Loucy (cell line): ENCODE measurements at regions not wholly inside any gene's neighbourhood (a gene's known extent, or its start where the extent isn't known, plus 50 kb on each side); places are given as distances from the start of the nearest gene placed in this dataset.

Source experiments
- H2AFZ ChIP-seq: fragments of 200-600 bp; sonication (generic); 2 replicates; pipeline ENCODE4 v1.6.0; 2016; ENCODE audit warnings: antibody characterized with exemption, mild to moderate bottlenecking, low read length, moderate library complexity
- H3F3A ChIP-seq: fragments of 200-600 bp; 2 replicates; pipeline ENCODE4 v1.6.0; 2016; ENCODE audit warnings: antibody characterized with exemption, low read depth, mild to moderate bottlenecking
- H3K27me3 ChIP-seq: fragments of 200-600 bp; sonication (generic); 2 replicates; pipeline ENCODE4 v1.6.1; 2014; ENCODE audit warnings: low read length, mild to moderate bottlenecking; ENCODE audit not compliant: insufficient read depth, poor library complexity, severe bottlenecking
- H3K36me3 ChIP-seq: fragments of 200-600 bp; sonication (generic); 2 replicates; pipeline ENCODE4 v1.6.1; 2016; ENCODE audit warnings: low read length; ENCODE audit not compliant: insufficient read depth
- H3K4me1 ChIP-seq: fragments of 200-600 bp; sonication (generic); 2 replicates; pipeline ENCODE4 v1.5.1; 2014; ENCODE audit warnings: low read length, mild to moderate bottlenecking; ENCODE audit not compliant: insufficient read depth, poor library complexity, severe bottlenecking
- H3K4me2 ChIP-seq: fragments of 200-600 bp; sonication (generic); 2 replicates; pipeline ENCODE4 v1.6.0; 2014; ENCODE audit warnings: antibody characterized with exemption, low read length, low read depth, mild to moderate bottlenecking; ENCODE audit not compliant: poor library complexity, severe bottlenecking
- H3K4me3 ChIP-seq: fragments of 200-600 bp; sonication (generic); 2 replicates; pipeline ENCODE4 v1.5.1; 2014; ENCODE audit warnings: low read length, mild to moderate bottlenecking, mixed read lengths; ENCODE audit not compliant: poor library complexity, severe bottlenecking
- H3K79me2 ChIP-seq: fragments of 200-600 bp; sonication (generic); 2 replicates; pipeline ENCODE4 v1.6.1; 2014; ENCODE audit warnings: low read length; ENCODE audit not compliant: insufficient read depth
- H3K9ac ChIP-seq: fragments of 200-600 bp; sonication (generic); 2 replicates; pipeline ENCODE4 v1.6.0; 2014; ENCODE audit warnings: mild to moderate bottlenecking, low read depth, low read length, moderate library complexity; ENCODE audit not compliant: poor library complexity, severe bottlenecking
- H3K9me2 ChIP-seq: fragments of 200-600 bp; sonication (generic); replicated peaks from 2 replicates; pipeline ENCODE4 v1.6.1; 2016; ENCODE audit warnings: low read depth, low read length, mixed read lengths
- H3K9me3 ChIP-seq: fragments of 200-600 bp; sonication (generic); 2 replicates; pipeline ENCODE4 v1.6.1; 2014; ENCODE audit warnings: mild to moderate bottlenecking, antibody characterized with exemption, low read length, low read depth; ENCODE audit not compliant: insufficient read depth
- H4K20me1 ChIP-seq: fragments of 200-600 bp; sonication (generic); 2 replicates; pipeline ENCODE4 v1.6.0; 2014; ENCODE audit warnings: antibody characterized with exemption, low read length, mild to moderate bottlenecking; ENCODE audit not compliant: insufficient read depth, poor library complexity, severe bottlenecking
- CTCF ChIP-seq: fragments of 200-600 bp; sonication (generic); conservative IDR thresholded peaks from 2 replicates; pipeline ENCODE4 v1.5.1; 2014; ENCODE audit warnings: mild to moderate bottlenecking, antibody characterized with exemption, low read length
- EZH2phosphoT487 ChIP-seq: fragments of 200-600 bp; IDR thresholded peaks from 2 replicates; pipeline ENCODE4 v1.6.1; 2018; ENCODE audit warnings: antibody characterized with exemption, mild to moderate bottlenecking, moderate library complexity, borderline replicate concordance

- no peak overlapping the region for H2AFZ ChIP-seq
- no peaks in the 10 kb centered on the region for H3F3A ChIP-seq
- H3K9me2 ChIP-seq: no peaks in the 10 kb centered on the region
- no peak overlapping the region for H3K4me2 ChIP-seq
- no peaks in the 10 kb centered on the region for H4K20me1 ChIP-seq
- no peak overlapping the region for H3K4me3 ChIP-seq
- no peaks in the 10 kb centered on the region for H3K79me2 ChIP-seq
- no peak for TF ChIP-seq CTCF
- TF ChIP-seq EZH2phosphoT487: no peak
- no peaks in the 10 kb centered on the region for H3K4me1 ChIP-seq
- no peaks in the 10 kb centered on the region for H3K36me3 ChIP-seq
- no peaks in the 10 kb centered on the region for H3K27me3 ChIP-seq
- H3K9me3 ChIP-seq: no peaks in the 10 kb centered on the region
- H3K9ac ChIP-seq: no peak overlapping the region
Measured at GRCh38 chr4:38223782-38224236, 263.6 kb downstream of the PTTG2 start.

DNA sequence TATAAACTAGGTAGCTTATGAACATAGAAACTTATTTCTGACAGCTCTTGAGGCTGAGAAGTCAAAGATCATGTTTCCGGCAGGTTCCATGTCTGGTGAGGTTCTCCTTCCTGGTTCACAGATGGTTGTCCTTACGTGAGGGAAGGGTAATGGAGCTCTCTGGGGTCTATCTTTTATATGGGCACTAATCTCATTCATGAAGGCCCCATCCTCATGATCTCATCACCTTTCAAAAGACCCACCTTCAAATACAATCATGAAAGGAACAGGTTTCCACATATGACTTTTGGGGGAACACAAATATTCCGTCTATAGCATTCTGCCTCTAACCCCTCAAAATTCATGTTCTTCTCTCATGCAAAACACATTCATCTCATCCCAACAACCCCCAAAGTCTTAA, 264.7 kb downstream of the PTTG2 start:
- Histone ChIP-seq H3K27me3 (no peaks in the 10 kb centered on the region), H3K79me2 (no peaks in the 10 kb centered on the region), H2AFZ (no peak overlapping the region), H3K4me3 (no peak overlapping the region), H4K20me1 (no peaks in the 10 kb centered on the region), H3K4me2 (no peak overlapping the region), H3K9me3 (no peaks in the 10 kb centered on the region), H3K9me2 (no peaks in the 10 kb centered on the region), H3K36me3 (no peaks in the 10 kb centered on the region), H3K4me1 (no peaks in the 10 kb centered on the region), H3F3A (no peaks in the 10 kb centered on the region), H3K9ac (no peak overlapping the region)
- no peak for TF ChIP-seq CTCF

DNA sequence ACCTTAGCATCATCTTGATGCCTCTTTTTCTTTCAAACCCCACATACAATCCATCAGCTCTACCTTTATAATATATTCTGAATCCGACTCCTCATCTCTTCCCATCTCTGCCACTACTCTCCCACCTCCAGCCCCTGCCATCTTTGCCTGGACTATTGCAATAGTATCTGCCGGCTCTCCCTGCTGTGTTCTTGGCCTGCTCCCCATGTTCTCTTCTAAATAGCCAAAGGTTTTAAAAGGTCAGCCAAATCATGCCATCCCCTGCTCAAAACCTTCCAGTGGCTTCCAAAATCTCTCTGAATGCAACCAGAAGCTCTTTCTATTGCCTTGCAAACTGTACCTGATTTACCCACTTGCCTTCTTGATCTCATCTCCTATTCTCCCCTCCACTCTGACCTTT, 266.0 kb downstream of the PTTG2 start:
- H3K9ac ChIP-seq: no peak overlapping the region
- no peaks in the 10 kb centered on the region for H3K4me1 ChIP-seq
- TF ChIP-seq CTCF (no peak), EZH2phosphoT487 (no peak)
- H3K36me3 ChIP-seq: no peaks in the 10 kb centered on the region
- no peaks in the 10 kb centered on the region for H4K20me1 ChIP-seq
- H3K4me2 ChIP-seq: no peak overlapping the region
- H3F3A ChIP-seq: no peaks in the 10 kb centered on the region
- no peaks in the 10 kb centered on the region for H3K27me3 ChIP-seq
- no peaks in the 10 kb centered on the region for H3K79me2 ChIP-seq
- H3K9me3 ChIP-seq: no peaks in the 10 kb centered on the region
- H3K4me3 ChIP-seq: no peak overlapping the region
- no peaks in the 10 kb centered on the region for H3K9me2 ChIP-seq
- no peak overlapping the region for H2AFZ ChIP-seq
